NCI-H2227 (cell line): ENCODE measurements at regions not wholly inside any gene's neighbourhood (a gene's known extent, or its start where the extent isn't known, plus 50 kb on each side); places are given as distances from the start of the nearest gene placed in this dataset.

Experiments
- DNase-seq: peaks from one replicate; lab custom pipeline; 2025; ENCODE audit not compliant: unreplicated experiment; lab: John Stamatoyannopoulos, UW

DNA sequence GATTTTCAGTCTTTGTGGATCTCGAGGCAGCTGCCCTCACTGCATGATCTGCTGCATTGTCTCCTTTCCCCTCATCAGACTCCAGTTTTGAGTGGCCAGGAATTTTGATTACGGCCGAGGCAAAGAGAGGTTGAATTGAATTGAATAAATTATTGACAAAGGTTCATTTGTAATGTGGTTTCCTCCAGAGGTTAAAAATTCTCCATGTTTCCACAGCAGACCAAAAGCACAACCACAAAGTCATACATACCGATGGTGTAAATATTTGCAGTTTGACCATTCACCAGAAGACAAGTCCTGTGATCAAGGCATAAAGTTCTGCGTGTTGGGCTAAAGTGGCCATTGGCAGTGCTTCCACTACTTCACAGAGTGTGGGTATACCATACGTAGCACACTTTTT, 343.8 kb upstream of the MYT1L start:
- no peak for DNase-seq

DNA sequence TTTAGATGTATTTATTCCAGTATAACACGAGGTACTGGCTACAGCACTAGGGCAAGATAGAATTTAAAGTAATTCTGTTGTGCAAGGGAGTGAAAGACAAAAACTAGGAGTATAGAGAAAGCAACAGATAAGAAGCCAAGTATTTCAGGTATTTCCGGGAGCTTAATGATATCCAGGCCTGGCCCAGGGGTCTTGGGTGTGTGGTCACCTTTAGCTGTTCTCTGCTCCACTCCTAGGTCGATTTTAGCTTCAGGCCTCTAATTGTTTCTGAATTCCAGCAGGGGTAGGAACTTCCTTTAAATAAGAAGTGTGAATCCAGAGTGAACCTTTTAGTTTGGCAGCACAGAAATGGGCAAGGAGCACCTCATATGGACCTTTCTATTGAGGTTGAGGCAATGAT, 342.3 kb upstream of the MYT1L start:
- DNase-seq: no peak

DNA sequence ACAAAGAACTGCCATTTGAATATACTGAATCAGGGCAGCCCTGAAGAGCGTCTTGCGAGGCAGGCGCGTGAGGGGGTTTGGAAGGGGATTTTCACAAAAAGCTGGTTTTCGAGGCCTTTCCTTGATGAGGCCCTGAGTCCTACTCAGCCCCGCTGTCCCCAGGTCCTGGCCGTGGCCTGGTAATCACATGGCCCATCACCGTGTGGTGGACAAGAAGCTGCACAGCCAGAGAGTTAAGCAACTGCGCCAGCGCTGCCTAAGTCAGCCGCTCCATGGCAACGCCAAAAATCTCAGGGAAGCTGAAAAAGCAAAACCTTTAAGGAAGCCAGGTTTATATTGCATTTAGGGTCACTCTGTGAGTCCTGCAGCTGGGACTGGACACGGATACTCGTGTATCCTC, 341.2 kb upstream of the MYT1L start:
- DNase-seq: no peak

DNA sequence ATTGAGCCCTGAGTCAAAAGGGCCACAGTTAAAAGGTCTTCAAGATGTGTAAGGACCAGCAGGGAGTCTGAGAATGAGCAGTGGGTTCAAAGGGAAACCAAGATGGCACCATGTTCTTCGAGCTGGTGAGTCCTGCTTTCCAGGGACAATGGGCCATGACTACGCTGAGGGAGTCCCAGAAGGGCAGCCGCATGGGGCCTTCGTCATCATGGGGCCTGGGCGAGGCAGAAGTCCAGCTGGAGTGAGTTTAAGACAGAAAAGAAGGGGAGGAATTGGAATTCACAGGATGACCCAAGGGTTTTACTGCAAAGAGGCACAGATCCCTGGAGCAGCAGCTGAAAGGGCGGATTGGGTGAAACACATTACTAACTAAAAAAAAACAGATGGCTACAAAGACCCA, 340.8 kb upstream of the MYT1L start:
- no peak for DNase-seq

DNA sequence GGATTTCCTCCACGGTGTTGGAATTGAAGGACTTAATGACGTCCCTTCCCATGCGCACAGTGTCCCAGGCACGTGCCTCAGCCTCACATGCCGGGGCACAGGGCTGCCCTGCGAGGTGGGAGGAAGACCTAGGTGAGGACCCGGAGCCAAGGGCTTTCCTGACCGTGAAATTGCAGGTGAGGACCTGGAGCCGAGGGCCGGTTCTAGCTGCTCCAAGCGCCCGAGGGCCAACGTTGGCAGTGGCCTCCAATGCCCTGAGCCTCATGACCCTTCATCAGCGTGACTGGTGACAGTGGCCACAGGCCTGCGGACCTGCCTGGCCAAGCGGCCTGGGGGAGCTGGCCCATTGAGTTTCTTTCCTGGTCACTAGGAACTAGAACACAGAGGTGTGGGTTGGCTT, 338.2 kb upstream of the MYT1L start:
- DNase-seq: no peak

DNA sequence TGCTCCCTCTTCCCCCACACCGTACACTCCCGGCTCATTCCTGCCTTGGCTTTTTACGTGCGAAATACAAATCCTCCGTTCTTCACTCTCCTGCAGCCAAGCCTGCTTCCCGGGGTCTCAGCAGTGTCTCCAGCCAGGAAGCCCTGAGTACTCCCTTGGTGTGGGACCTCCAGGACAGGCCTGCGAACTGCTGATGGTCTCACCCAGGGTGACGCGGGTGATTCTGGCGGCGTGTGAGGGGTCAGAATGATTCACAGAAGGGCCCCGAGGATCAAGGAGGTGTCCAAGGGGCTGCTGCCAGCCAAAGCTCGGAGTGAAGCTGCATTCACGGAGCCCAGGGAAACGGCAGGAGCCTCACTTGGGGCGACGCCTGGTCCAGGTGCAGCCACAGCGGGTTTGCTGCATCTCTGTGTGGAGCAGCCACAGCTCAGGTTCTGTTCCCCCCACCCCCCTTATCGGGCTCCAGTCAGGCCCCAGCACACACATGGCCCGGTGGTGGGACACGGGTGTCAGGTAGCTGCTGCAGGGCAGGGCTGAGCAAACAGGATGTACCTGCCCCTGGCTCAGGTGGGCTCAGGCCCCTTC, 337.7 kb upstream of the MYT1L start:
- no peak for DNase-seq

DNA sequence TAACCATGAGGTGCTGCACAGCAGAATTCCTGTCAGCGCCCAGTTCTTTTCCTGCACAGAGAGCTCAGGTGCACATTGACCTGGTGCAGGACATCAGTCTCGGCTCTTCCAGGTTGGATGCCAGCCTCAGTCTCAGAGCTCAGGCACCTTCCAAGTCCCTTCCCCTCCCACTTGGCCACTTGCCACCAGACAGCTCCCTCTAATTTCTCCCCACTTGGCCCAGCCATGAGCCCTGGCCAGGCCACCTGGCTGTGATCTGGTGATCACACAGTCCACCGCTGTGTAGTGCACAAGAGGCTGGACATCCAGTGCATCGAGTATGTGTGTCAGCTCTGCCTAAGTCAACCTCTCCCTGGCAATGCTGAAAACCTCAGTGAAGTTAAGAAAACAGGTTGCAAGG, 336.6 kb upstream of the MYT1L start:
- DNase-seq: no peak

DNA sequence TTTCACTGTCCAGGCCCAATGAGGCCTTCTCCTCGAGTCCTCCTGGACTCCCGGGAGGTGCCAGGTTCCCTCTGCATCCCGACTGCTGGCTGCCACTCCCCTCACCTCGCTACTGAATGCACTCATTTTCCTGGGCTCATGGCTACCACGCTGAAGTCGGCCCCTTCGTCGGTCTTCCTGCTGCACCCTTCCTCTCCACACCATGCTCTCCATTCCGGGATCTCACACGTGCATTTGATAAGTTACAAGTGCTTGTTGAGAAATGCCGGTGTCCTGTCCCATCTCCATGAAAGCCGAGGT, 334.7 kb upstream of the MYT1L start:
- DNase-seq: no peak

DNA sequence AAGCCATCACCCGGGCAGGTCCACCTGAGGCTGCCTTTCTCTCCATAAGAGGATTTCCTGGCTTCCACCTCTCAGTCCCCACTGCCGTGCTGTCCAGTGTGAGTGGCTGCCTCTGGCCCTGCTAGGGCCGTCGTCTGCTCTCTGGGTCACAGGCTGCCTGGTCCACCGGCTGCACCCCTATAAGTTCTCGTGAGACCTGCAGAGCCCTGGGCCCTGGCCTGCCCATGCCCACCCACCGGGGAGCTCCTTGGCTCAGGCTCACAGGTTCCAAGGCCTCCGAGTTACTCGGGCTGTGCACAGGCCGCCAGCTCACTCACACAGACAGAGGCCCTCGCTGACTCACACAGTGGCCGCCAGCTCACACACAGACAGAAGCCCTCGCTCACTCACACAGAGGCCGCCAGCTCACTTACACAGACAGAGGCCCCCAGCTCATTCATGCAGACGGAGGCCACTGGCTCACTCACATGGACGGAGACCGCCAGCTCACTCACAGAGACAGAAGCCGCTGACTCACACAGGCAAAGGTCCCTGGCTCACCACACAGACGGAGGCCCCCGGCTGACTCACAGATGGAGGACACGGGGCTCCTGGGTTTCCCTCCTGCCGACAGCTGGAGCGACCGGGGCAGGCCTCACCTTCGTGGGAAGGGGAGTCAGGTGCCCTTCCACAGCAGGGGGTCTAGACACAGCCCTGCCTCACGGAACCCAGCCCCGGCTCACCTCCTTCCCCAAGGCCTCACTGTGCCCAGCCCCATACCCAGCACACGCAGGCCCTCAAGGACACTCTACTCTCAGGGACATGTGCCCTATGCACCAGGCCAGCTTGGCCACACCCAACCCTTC, 334.1 kb upstream of the MYT1L start:
- DNase-seq: no peak

DNA sequence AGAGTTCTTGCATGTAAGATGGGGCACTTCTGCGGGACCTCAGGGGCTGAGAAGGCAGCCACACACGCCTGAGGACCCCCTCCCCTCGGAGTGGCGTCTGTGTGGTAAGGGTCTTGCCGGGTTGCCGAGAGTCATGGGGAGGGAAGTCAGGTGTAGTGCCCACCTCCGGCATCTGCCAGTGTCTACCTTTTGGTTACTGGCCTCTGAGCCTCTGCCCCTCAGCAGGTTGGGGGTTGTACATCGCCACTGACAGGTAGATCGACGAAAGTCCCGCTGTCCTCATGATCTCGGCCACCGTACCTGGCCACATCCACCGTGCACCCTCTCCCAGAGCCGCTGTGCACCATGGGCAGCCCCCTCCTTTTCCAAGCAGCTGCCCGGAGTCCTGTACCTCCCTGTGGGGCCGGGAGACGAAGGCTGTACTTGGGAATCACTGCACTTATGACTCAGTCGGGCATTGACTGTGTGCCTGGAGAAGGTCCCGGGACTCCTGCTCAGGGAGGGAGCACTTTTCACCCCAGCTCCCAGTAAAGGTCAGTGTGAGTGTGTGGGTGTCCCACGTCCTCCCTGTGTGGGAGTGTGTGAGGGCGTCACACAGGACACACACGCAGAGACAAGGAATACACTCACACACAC, 332.4 kb upstream of the MYT1L start:
- DNase-seq: no peak

DNA sequence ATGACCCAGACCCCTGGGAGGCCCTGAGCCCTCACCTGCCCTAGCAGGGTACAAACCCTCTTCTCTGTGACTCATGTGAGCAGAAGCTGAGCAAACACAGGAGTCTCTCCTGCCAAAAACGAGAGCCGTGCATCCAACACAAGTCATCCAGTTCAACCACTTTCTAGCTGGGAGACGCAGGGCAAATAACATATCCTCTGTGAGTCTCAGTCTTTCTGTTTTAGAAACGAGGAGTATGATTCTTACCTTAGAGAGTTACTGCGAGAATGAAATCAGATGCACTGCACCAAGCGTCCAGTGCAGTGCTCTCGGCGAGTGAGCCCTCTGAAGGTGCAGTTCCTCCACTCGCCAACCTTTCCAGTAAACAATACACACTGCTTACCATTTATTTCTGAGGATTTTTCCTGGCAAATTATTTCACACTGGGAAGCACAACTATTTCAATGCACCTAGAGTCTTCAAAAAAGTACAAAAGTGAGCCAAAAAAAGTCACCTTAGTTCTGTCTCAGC, 331.8 kb upstream of the MYT1L start:
- no peak for DNase-seq

DNA sequence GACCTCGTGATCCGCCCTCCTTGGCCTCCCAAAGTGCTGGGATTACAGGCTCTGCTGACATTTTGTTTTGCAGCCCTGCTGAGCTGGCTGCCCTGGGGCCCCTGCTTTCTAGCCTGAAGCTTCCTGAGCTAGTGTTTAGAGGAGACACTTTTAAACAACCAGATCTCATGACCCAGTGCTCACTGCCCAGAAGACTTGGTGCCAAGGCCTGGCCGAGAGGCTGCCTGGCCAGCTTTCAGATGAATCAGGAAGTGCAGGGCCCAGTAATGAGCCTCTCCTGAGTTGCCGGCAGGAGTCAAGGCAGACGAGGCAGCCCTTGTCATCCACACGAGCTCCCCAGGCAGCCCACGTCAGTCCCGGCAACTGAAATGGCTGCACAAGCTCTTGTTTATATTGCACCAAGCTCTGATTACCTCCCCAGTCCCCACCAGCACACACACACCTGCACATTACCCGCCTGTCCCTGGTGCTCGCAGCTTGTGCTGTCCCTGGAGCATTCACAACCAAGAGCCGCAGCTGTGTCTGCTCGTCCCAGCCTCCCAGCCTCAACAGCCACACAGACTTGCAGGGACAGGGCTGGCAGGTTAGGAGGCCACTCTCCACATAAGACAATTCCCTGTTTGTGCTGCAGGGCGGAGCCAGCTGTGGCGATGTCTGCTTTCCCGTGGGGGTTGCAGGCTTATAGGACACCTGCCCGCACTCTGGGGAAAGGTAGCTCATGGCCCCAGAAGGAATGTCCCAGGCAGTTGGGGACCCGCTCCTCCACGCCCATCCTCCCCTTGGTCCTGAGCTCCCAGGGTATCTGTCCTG, 331.2 kb upstream of the MYT1L start:
- DNase-seq: no peak

DNA sequence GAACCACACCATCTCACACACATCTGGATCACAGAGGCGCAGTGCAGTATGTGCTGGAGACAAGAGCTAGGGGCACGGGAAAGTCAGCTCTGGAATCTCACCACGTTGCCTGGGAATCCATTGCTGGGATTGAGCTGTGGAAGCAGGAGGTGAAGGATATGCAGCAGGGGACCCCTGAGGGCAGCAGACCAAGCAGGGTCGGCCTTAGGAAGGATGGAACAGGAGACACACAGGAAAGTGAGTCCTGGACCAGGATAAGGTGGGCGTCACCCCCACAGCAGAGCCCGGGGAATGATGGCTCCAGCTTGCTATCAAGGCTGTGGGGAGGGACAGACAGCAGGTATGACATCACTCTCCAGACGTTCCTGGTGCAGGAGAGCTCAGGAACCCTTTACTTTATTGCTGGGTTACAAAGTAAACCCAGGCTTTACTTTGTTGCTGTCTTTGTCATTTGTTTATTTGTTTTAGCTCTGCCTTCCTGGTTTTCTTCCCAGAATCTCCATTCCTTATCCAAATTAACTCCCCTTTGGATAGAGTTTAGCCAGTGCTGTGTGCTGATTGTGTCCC, 329.8 kb upstream of the MYT1L start:
- DNase-seq: no peak

DNA sequence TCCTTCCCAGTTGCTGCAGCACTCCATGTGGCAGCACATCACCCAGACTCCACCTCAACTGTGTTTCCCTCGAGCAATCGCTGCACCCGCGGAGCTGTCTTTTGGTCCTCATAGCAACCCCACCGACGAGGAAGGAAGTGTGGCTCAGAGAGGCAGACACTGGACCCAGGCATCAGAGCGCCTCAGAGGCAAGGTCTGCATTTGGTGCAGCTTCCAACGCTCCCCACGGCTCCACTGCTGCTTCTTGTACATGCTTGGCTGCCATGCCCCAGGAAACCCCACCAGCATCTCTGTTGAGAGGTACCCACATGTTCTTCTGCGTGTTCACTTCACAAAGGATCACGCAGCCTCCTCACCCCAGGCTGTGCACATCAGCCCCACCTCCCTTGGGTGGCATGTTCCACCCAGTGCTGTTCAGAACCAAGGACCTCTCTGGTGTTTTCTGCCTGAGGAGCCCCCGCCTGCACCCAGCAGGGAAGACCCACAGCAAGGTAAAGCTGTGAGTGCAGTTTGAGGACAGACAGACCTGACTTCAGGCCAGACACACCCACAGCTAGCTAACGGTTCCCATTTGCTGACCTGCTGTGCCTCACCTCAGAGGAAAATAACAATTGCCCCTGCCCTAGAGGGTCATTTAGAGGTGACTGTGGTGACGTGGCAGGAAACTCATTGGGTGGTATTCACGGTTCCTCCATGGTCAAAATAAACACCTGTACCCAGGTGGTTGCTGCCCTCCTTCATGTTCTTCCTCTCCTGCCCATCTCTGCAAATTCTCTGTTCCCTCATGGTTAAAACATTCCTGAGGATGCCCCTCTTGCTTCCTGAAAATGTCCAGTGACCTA, 326.3 kb upstream of the MYT1L start:
- no peak for DNase-seq

DNA sequence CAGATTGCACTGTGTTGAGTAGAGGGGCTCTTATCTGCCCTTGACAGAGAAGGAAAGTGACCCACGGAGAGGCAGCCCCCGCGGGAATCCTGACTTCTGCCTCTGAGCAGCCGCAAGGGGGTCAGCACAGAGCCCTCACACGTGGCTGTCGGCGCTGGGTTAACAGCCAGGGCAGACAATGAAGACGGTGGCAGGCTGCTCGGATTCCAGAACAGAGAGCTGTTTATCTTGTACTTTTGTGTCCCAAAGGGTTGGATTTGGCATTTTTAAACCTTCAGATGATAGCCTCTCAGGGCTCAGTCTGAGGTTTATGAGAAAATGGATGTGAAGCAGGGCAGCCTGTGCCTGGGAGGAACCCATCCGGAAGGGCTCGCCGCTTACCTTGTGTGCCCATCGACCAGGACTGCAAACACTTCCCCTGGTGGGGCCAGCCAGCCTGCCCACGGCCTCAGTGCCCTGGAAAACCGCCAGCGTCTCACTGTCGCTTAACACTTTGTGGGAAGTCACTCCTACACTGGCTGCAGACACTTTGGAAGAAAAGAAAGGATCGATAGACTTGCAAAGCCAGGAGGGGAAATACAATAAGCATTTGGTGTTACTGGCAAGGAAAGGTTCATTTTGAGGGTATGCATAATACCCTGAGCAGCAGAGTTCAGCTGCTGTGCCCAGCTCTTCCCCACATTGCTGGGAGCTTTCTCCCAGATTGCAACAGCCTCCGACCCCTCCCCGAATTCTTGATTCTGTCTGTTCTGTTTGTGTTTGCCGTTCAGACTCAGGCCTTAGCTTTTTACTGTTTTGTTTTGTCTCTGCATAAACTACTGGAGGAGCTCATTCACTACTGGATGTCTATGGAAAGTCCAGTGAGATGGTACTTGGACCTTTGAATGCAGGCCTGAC, 325.3 kb upstream of the MYT1L start:
- DNase-seq: peak; percentile 34

DNA sequence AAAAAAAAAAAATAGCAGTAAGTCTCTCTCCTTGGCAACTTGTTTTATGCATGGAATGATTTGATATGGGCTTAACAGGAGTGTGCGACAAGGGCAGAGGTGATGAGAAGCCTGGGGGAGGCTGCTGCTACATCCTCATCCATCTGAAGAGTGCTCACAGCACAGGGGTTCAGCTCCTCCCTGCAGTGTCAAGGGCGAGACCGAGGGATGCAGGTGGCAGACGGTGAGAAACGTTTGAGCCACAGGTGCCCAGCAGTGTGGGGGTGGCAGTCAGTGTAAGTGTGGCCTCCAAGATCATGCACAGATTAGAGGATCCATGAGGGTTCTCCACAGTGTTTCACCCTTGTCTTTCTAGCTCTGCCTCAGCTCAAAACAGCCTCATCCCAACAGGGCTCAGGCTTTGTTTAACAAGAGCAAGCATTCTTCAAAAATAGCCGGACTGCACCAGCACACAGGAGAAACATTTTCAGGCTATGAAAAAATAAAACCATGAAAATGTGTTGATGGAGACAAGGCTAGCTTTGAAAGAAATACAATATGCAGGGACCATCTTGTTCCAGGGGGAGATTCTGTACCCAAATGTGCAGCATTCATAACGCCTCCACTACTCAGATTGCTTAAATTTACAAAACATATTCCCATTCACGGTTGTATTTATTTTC, 324.5 kb upstream of the MYT1L start:
- DNase-seq: peak; percentile 32

DNA sequence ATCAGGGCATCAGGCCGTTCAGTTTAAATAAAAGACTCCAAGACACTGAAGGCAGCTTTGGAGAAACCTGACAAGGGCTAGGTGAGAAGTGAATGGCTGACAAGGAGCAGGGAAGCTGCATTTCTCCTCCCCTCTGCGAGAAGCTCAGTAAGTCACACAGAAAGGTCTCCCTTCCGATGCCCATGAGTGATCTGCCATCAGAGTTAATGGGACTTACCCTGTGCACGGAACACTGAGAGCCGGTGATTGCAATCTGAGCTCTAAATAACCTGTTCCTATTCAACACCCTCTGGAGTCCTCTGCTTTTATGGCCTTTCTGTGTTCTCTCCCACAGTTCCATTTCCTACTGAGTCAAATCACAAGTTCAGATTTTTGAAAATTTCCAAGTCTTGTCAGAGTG, 322.2 kb upstream of the MYT1L start:
- no peak for DNase-seq

DNA sequence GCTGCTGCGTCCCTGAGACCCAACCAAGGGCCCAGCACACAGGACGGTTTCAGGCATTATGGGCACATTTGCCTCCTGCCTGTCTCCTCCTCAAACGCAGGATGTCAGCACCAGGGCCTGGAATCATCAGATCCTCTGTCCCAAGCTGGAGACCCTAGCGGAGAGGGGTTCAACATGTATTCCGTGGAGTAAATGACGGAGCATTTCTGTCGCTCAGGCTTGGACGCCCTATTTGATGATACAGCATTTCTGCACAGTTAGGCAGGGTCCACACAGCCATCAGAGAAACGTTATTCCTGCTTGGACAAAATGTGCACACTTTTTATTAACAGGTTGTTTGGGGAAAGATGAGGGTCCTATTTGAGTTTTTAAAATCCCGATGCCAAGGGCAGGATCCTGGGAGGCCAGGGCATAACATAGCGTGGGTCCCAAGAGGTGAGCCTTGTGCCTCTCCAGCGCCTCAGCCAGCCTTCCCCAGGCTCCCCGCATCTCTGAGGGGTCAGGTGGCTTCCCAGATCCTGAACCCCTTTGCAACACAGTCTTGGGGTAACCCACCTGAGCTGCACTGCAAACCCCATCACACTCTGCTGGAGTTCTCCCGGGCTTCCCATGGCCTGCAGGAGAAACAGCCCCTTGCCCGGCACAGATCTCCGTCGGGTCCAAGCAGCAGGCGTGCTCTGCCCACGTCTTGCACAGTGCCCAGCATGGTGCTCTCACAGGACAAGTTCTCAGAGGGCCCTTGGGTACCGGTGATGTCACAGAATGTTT, 319.7 kb upstream of the MYT1L start:
- DNase-seq: no peak
